ENCODE measurements at regions not wholly inside any gene's neighbourhood (a gene's known extent, or its start where the extent isn't known, plus 50 kb on each side); places are given as distances from the start of the nearest gene placed in this dataset.

GRCh38 chr1:113253187-113253586 is 137.1 kb upstream of the MAGI3 start:
- DNase-seq (ENCODE audit: low read depth, low spot score): no peak
- TF ChIP-seq, protein P1, sequence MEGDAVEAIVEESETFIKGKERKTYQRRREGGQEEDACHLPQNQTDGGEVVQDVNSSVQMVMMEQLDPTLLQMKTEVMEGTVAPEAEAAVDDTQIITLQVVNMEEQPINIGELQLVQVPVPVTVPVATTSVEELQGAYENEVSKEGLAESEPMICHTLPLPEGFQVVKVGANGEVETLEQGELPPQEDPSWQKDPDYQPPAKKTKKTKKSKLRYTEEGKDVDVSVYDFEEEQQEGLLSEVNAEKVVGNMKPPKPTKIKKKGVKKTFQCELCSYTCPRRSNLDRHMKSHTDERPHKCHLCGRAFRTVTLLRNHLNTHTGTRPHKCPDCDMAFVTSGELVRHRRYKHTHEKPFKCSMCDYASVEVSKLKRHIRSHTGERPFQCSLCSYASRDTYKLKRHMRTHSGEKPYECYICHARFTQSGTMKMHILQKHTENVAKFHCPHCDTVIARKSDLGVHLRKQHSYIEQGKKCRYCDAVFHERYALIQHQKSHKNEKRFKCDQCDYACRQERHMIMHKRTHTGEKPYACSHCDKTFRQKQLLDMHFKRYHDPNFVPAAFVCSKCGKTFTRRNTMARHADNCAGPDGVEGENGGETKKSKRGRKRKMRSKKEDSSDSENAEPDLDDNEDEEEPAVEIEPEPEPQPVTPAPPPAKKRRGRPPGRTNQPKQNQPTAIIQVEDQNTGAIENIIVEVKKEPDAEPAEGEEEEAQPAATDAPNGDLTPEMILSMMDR (IDR thresholded peaks at IDR 0.05; ENCODE audit: low read depth, low read length): no peak
- in situ Hi-C loops (cut with HindIII; ENCODE audit: low sequenced_read_pairs): no loop called here
- H3K4me3 ChIP-seq (ENCODE audit: low read depth, low read length): no peak overlapping the region

- in situ Hi-C loops (cut with HindIII; ENCODE audit: low sequenced_read_pairs): no loop called here
- DNase-seq (ENCODE audit: low read depth, low spot score): no peak
- TF ChIP-seq, protein P1 (IDR thresholded peaks at IDR 0.05; ENCODE audit: low read depth, low read length): no peak
These were observed 136.7 kb upstream of the MAGI3 start for GRCh38 chr1:113253590-113253989.

DNA sequence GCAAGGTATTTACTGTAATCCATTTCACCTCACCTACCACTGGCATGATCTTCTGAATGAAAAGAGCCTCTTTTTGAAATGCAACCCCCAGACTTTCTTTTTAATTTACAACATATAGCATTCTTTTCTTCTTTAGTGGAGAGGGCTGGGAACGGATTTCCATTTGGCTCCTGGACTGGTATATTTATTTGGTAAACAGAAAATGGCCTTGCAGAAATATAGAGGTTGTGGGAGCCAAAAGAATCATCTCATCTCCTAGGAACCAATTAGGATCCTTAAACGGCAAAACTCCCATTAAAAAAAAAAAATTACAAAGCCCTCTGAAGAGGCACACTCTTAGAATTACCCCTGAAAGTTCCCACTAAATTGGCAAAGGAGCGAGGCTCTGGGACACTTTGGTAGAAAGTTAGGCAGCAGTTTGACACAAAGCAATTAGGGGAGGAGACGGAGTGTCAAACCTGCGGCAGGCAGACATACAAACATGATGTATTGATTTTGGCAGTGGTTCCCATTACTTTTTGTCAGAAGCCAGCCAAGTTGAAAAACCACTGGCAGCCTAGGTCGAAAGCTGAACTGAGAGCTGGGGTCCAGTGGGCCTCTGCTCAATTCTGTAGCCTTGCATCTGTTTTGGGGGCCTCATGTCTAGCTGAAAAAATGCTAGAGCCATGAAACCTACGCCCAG is 135.1 kb upstream of the MAGI3 start:
- TF ChIP-seq, protein P1 (IDR thresholded peaks at IDR 0.05; ENCODE audit: low read depth, low read length): no peak
- H3K4me3 ChIP-seq (ENCODE audit: low read depth, low read length): no peak overlapping the region
- in situ Hi-C loops (cut with HindIII; ENCODE audit: low sequenced_read_pairs): no loop called here
- no peak for DNase-seq (ENCODE audit: low read depth, low spot score)

More at GRCh38 chr1:113253590-113253989, 136.7 kb upstream of the MAGI3 start:
- no peak overlapping the region for H3K4me3 ChIP-seq (ENCODE audit: low read depth, low read length)

DNA sequence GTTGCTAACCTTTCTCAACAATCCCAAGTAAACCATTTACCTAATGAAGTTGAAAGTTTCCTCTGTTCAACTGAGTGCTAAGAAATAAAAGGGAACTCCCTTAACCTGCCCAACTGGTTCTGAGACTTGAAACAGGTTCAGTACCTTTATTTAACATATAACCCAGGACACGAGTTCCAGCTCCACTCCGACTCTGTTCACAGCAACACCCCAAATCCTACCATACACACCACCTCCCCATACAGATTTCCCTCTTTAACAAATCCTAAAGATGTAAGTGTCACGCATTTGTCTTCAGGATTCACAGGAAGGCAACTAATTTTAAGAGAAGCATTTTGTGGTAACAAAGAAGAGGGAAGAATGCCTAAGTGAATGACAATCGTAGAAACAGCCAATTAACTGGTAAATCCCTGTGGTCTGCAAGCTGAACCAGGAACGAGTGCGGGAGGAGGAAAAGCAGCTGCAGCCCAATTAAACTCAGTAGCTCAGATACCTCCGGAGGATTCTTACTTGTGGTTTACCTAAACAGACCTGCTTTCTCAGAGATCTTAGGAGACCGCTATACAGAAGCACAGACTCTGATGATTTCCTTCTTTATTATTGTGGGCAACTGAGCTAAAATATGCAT is 134.5 kb upstream of the MAGI3 start:
- DNase-seq (ENCODE audit: low read depth, low spot score): no peak
- no peak overlapping the region for H3K4me3 ChIP-seq (ENCODE audit: low read depth, low read length)
- in situ Hi-C loops (cut with HindIII; ENCODE audit: low sequenced_read_pairs): no loop called here

GRCh38 chr1:113256348-113256729 is 134.0 kb upstream of the MAGI3 start:
- H3K4me3 ChIP-seq (ENCODE audit: low read depth, low read length): no peak overlapping the region
- TF ChIP-seq, protein P1 (IDR thresholded peaks at IDR 0.05; ENCODE audit: low read depth, low read length): no peak
- DNase-seq (ENCODE audit: low read depth, low spot score): no peak
- in situ Hi-C loops (cut with HindIII; ENCODE audit: low sequenced_read_pairs): no loop called here

More for the DNA sequence above, 134.5 kb upstream of the MAGI3 start:
- TF ChIP-seq, protein P1 (IDR thresholded peaks at IDR 0.05; ENCODE audit: low read depth, low read length): no peak

- TF ChIP-seq, protein P1 (IDR thresholded peaks at IDR 0.05; ENCODE audit: low read depth, low read length): no peak
- H3K4me3 ChIP-seq (ENCODE audit: low read depth, low read length): no peak overlapping the region
- no peak for DNase-seq (ENCODE audit: low read depth, low spot score)
- in situ Hi-C loops (cut with HindIII; ENCODE audit: low sequenced_read_pairs): no loop called here
These were observed 130.3 kb upstream of the MAGI3 start for GRCh38 chr1:113259988-113260387.

Measured in astrocyte of the spinal cord (primary cell).